ENCODE measurements at regions not wholly inside any gene's neighbourhood (a gene's known extent, or its start where the extent isn't known, plus 50 kb on each side); places are given as distances from the start of the nearest gene placed in this dataset.

GRCh38 chr2:216553482-216554240 is 55.0 kb downstream of the RPL37A start:
- Histone ChIP-seq H2AK5ac (ENCODE audit: low read length) (no peak overlapping the region), H3K4ac (ENCODE audit: low read depth, low read length) (no peak overlapping the region), H3K36me3 (ENCODE audit: control insufficient read depth, insufficient read depth, low read length) (no peaks in the 10 kb centered on the region), H2BK120ac (ENCODE audit: low read depth, low read length) (no peak overlapping the region), H3K4me2 (ENCODE audit: low read length) (no peak overlapping the region), H2BK15ac (replicated peaks; ENCODE audit: low read depth) (no peak overlapping the region), H3K56ac (ENCODE audit: low read length) (no peak overlapping the region), H3K79me2 (ENCODE audit: control insufficient read depth, insufficient read depth, low read length) (no peaks in the 10 kb centered on the region), H3K18ac (ENCODE audit: low read length) (no peak overlapping the region), H4K8ac (ENCODE audit: low read depth, low read length) (no peak overlapping the region), H3K79me1 (ENCODE audit: low read length) (no peaks in the 10 kb centered on the region), H3K9ac (ENCODE audit: low read length) (no peak overlapping the region), H4K5ac (ENCODE audit: low read length) (no peak overlapping the region), H3K23ac (ENCODE audit: low read length) (no peak overlapping the region), H3K27me3 (ENCODE audit: insufficient read depth, low read length, poor library complexity) (no peaks in the 10 kb centered on the region), H3K4me1 (ENCODE audit: control insufficient read depth, low read depth, low read length) (peaks cover 4% of the 10 kb centered on the region), H3K27ac (ENCODE audit: low read depth, low read length) (no peak overlapping the region), H2BK5ac (ENCODE audit: low read length) (no peak overlapping the region), H3K4me3 (ENCODE audit: low read length) (no peak overlapping the region)
- no peak for DNase-seq
- WGBS (ENCODE audit: extremely low coverage, insufficient coverage, low lambda C conversion rate), result no CpG with 5 or more reads among the region's 12 CpGs

- WGBS (ENCODE audit: extremely low coverage, insufficient coverage, low lambda C conversion rate), result no CpG with 5 or more reads among the region's 3 CpGs
- H3K18ac ChIP-seq (ENCODE audit: low read length), result no peak overlapping the region
- H3K79me1 ChIP-seq (ENCODE audit: low read length), result no peaks in the 10 kb centered on the region
- no peak overlapping the region for H3K4ac ChIP-seq (ENCODE audit: low read depth, low read length)
- H3K36me3 ChIP-seq (ENCODE audit: control insufficient read depth, insufficient read depth, low read length), result no peaks in the 10 kb centered on the region
- H3K79me2 ChIP-seq (ENCODE audit: control insufficient read depth, insufficient read depth, low read length), result no peaks in the 10 kb centered on the region
- H3K4me2 ChIP-seq (ENCODE audit: low read length), result no peak overlapping the region
- no peak overlapping the region for H3K27ac ChIP-seq (ENCODE audit: low read depth, low read length)
- peaks cover 4% of the 10 kb centered on the region for H3K4me1 ChIP-seq (ENCODE audit: control insufficient read depth, low read depth, low read length)
- H2BK15ac ChIP-seq (replicated peaks; ENCODE audit: low read depth), result no peak overlapping the region
- no peak overlapping the region for H3K56ac ChIP-seq (ENCODE audit: low read length)
- H3K27me3 ChIP-seq (ENCODE audit: insufficient read depth, low read length, poor library complexity), result no peaks in the 10 kb centered on the region
- no peak overlapping the region for H2AK5ac ChIP-seq (ENCODE audit: low read length)
- no peak overlapping the region for H3K9ac ChIP-seq (ENCODE audit: low read length)
- DNase-seq, result no peak
- H2BK120ac ChIP-seq (ENCODE audit: low read depth, low read length), result no peak overlapping the region
- no peak overlapping the region for H3K23ac ChIP-seq (ENCODE audit: low read length)
- no peak overlapping the region for H3K4me3 ChIP-seq (ENCODE audit: low read length)
- no peak overlapping the region for H4K8ac ChIP-seq (ENCODE audit: low read depth, low read length)
- H4K5ac ChIP-seq (ENCODE audit: low read length), result no peak overlapping the region
- H2BK5ac ChIP-seq (ENCODE audit: low read length), result no peak overlapping the region
Observed at GRCh38 chr2:216554286-216554685, 55.6 kb downstream of the RPL37A start.

GRCh38 chr2:216554755-216555154 is 56.1 kb downstream of the RPL37A start:
- Histone ChIP-seq H3K9ac (ENCODE audit: low read length) (no peak overlapping the region), H3K18ac (ENCODE audit: low read length) (no peak overlapping the region), H3K79me2 (ENCODE audit: control insufficient read depth, insufficient read depth, low read length) (no peaks in the 10 kb centered on the region), H3K4ac (ENCODE audit: low read depth, low read length) (no peak overlapping the region), H3K4me3 (ENCODE audit: low read length) (no peak overlapping the region), H3K4me2 (ENCODE audit: low read length) (no peak overlapping the region), H4K5ac (ENCODE audit: low read length) (no peak overlapping the region), H2BK5ac (ENCODE audit: low read length) (no peak overlapping the region), H3K36me3 (ENCODE audit: control insufficient read depth, insufficient read depth, low read length) (no peaks in the 10 kb centered on the region), H3K23ac (ENCODE audit: low read length) (no peak overlapping the region), H3K56ac (ENCODE audit: low read length) (no peak overlapping the region), H3K79me1 (ENCODE audit: low read length) (no peaks in the 10 kb centered on the region), H2AK5ac (ENCODE audit: low read length) (no peak overlapping the region), H2BK120ac (ENCODE audit: low read depth, low read length) (no peak overlapping the region), H3K27ac (ENCODE audit: low read depth, low read length) (no peak overlapping the region), H2BK15ac (replicated peaks; ENCODE audit: low read depth) (no peak overlapping the region), H4K8ac (ENCODE audit: low read depth, low read length) (no peak overlapping the region), H3K27me3 (ENCODE audit: insufficient read depth, low read length, poor library complexity) (no peaks in the 10 kb centered on the region), H3K4me1 (ENCODE audit: control insufficient read depth, low read depth, low read length) (peaks cover 4% of the 10 kb centered on the region)
- no peak for DNase-seq
- no CpG with 5 or more reads among the region's 1 CpG for WGBS (ENCODE audit: extremely low coverage, insufficient coverage, low lambda C conversion rate)

GRCh38 chr2:216555274-216555673 is 56.6 kb downstream of the RPL37A start:
- Histone ChIP-seq H4K5ac (ENCODE audit: low read length) (no peak overlapping the region), H3K4ac (ENCODE audit: low read depth, low read length) (no peak overlapping the region), H3K18ac (ENCODE audit: low read length) (no peak overlapping the region), H3K4me2 (ENCODE audit: low read length) (no peak overlapping the region), H3K23ac (ENCODE audit: low read length) (no peak overlapping the region), H4K8ac (ENCODE audit: low read depth, low read length) (no peak overlapping the region), H2BK15ac (replicated peaks; ENCODE audit: low read depth) (no peak overlapping the region), H3K79me1 (ENCODE audit: low read length) (no peaks in the 10 kb centered on the region), H2BK5ac (ENCODE audit: low read length) (no peak overlapping the region), H3K27me3 (ENCODE audit: insufficient read depth, low read length, poor library complexity) (no peaks in the 10 kb centered on the region), H3K36me3 (ENCODE audit: control insufficient read depth, insufficient read depth, low read length) (no peaks in the 10 kb centered on the region), H2AK5ac (ENCODE audit: low read length) (no peak overlapping the region), H3K4me1 (ENCODE audit: control insufficient read depth, low read depth, low read length) (peaks cover 2% of the 10 kb centered on the region), H3K4me3 (ENCODE audit: low read length) (no peak overlapping the region), H2BK120ac (ENCODE audit: low read depth, low read length) (no peak overlapping the region), H3K9ac (ENCODE audit: low read length) (no peak overlapping the region), H3K56ac (ENCODE audit: low read length) (no peak overlapping the region), H3K79me2 (ENCODE audit: control insufficient read depth, insufficient read depth, low read length) (no peaks in the 10 kb centered on the region), H3K27ac (ENCODE audit: low read depth, low read length) (no peak overlapping the region)
- WGBS (ENCODE audit: extremely low coverage, insufficient coverage, low lambda C conversion rate), result no CpG with 5 or more reads among the region's 6 CpGs
- DNase-seq, result no peak

- DNase-seq, result no peak
- H3K79me1 ChIP-seq (ENCODE audit: low read length), result no peaks in the 10 kb centered on the region
- WGBS (ENCODE audit: extremely low coverage, insufficient coverage, low lambda C conversion rate), result no CpG with 5 or more reads among the region's 2 CpGs
- H3K18ac ChIP-seq (ENCODE audit: low read length), result no peak overlapping the region
- H3K36me3 ChIP-seq (ENCODE audit: control insufficient read depth, insufficient read depth, low read length), result no peaks in the 10 kb centered on the region
- H2BK15ac ChIP-seq (replicated peaks; ENCODE audit: low read depth), result no peak overlapping the region
- H3K4me1 ChIP-seq (ENCODE audit: control insufficient read depth, low read depth, low read length), result no peaks in the 10 kb centered on the region
- no peak overlapping the region for H3K4me3 ChIP-seq (ENCODE audit: low read length)
- H3K4me2 ChIP-seq (ENCODE audit: low read length), result no peak overlapping the region
- no peak overlapping the region for H3K23ac ChIP-seq (ENCODE audit: low read length)
- H2BK5ac ChIP-seq (ENCODE audit: low read length), result no peak overlapping the region
- H2AK5ac ChIP-seq (ENCODE audit: low read length), result no peak overlapping the region
- H2BK120ac ChIP-seq (ENCODE audit: low read depth, low read length), result no peak overlapping the region
- H3K79me2 ChIP-seq (ENCODE audit: control insufficient read depth, insufficient read depth, low read length), result no peaks in the 10 kb centered on the region
- H3K9ac ChIP-seq (ENCODE audit: low read length), result no peak overlapping the region
- no peak overlapping the region for H4K5ac ChIP-seq (ENCODE audit: low read length)
- H3K27me3 ChIP-seq (ENCODE audit: insufficient read depth, low read length, poor library complexity), result no peaks in the 10 kb centered on the region
- H3K56ac ChIP-seq (ENCODE audit: low read length), result no peak overlapping the region
- H4K8ac ChIP-seq (ENCODE audit: low read depth, low read length), result no peak overlapping the region
- no peak overlapping the region for H3K27ac ChIP-seq (ENCODE audit: low read depth, low read length)
- no peak overlapping the region for H3K4ac ChIP-seq (ENCODE audit: low read depth, low read length)
Observed at GRCh38 chr2:216556202-216556601, 57.6 kb downstream of the RPL37A start.

GRCh38 chr2:216557413-216557812 is 58.8 kb downstream of the RPL37A start:
- no peaks in the 10 kb centered on the region for H3K27me3 ChIP-seq (ENCODE audit: insufficient read depth, low read length, poor library complexity)
- no peak overlapping the region for H2BK15ac ChIP-seq (replicated peaks; ENCODE audit: low read depth)
- no peak overlapping the region for H3K23ac ChIP-seq (ENCODE audit: low read length)
- no peak overlapping the region for H3K9ac ChIP-seq (ENCODE audit: low read length)
- no peaks in the 10 kb centered on the region for H3K79me2 ChIP-seq (ENCODE audit: control insufficient read depth, insufficient read depth, low read length)
- H4K8ac ChIP-seq (ENCODE audit: low read depth, low read length), result no peak overlapping the region
- H3K79me1 ChIP-seq (ENCODE audit: low read length), result no peaks in the 10 kb centered on the region
- H2BK120ac ChIP-seq (ENCODE audit: low read depth, low read length), result no peak overlapping the region
- no CpG with 5 or more reads among the region's 7 CpGs for WGBS (ENCODE audit: extremely low coverage, insufficient coverage, low lambda C conversion rate)
- DNase-seq, result no peak
- no peaks in the 10 kb centered on the region for H3K36me3 ChIP-seq (ENCODE audit: control insufficient read depth, insufficient read depth, low read length)
- no peak overlapping the region for H3K4ac ChIP-seq (ENCODE audit: low read depth, low read length)
- no peak overlapping the region for H3K4me3 ChIP-seq (ENCODE audit: low read length)
- H3K27ac ChIP-seq (ENCODE audit: low read depth, low read length), result no peak overlapping the region
- no peak overlapping the region for H2BK5ac ChIP-seq (ENCODE audit: low read length)
- H3K56ac ChIP-seq (ENCODE audit: low read length), result no peak overlapping the region
- no peak overlapping the region for H3K18ac ChIP-seq (ENCODE audit: low read length)
- H4K5ac ChIP-seq (ENCODE audit: low read length), result no peak overlapping the region
- no peak overlapping the region for H2AK5ac ChIP-seq (ENCODE audit: low read length)
- no peaks in the 10 kb centered on the region for H3K4me1 ChIP-seq (ENCODE audit: control insufficient read depth, low read depth, low read length)
- no peak overlapping the region for H3K4me2 ChIP-seq (ENCODE audit: low read length)
